GM12872 (cell line): ENCODE measurements at regions not wholly inside any gene's neighbourhood (a gene's known extent, or its start where the extent isn't known, plus 50 kb on each side); places are given as distances from the start of the nearest gene placed in this dataset.

ENCODE experiments used
- CTCF ChIP-seq: IDR thresholded peaks from 3 replicates; pipeline ENCODE4 v1.5.1; 2011; ENCODE audit warnings: low read depth, mild to moderate bottlenecking, low read length, moderate library complexity; ENCODE audit not compliant: insufficient read depth

GRCh38 chr4:126037231-126037630, 722.5 kb downstream of the FAT4 start:
- no peak for TF ChIP-seq CTCF

GRCh38 chr4:126038502-126039144, 723.9 kb downstream of the FAT4 start:
- no peak for TF ChIP-seq CTCF

- TF ChIP-seq CTCF = no peak
Observed at GRCh38 chr4:126046081-126046614, 731.4 kb downstream of the FAT4 start.

- TF ChIP-seq CTCF = no peak
Observed at GRCh38 chr4:126047114-126047513, 732.4 kb downstream of the FAT4 start.

GRCh38 chr4:126051689-126052424, 737.1 kb downstream of the FAT4 start:
- TF ChIP-seq CTCF = no peak

GRCh38 chr4:126056116-126056650, 741.4 kb downstream of the FAT4 start:
- no peak for TF ChIP-seq CTCF

GRCh38 chr4:126057371-126057770, 742.6 kb downstream of the FAT4 start:
- TF ChIP-seq CTCF = no peak
